ENCODE measurements at regions not wholly inside any gene's neighbourhood (a gene's known extent, or its start where the extent isn't known, plus 50 kb on each side); places are given as distances from the start of the nearest gene placed in this dataset.
A peak's percentile ranks its signal among the peaks of the same experiment; 100 is the strongest.

- no peak overlapping the region for H3K4me3 ChIP-seq (ENCODE audit: insufficient read depth, low read depth, low read length)
- H3K4me2 ChIP-seq (ENCODE audit: low read length), result peak overlapping the region; percentile 76
- TF ChIP-seq, protein P1, sequence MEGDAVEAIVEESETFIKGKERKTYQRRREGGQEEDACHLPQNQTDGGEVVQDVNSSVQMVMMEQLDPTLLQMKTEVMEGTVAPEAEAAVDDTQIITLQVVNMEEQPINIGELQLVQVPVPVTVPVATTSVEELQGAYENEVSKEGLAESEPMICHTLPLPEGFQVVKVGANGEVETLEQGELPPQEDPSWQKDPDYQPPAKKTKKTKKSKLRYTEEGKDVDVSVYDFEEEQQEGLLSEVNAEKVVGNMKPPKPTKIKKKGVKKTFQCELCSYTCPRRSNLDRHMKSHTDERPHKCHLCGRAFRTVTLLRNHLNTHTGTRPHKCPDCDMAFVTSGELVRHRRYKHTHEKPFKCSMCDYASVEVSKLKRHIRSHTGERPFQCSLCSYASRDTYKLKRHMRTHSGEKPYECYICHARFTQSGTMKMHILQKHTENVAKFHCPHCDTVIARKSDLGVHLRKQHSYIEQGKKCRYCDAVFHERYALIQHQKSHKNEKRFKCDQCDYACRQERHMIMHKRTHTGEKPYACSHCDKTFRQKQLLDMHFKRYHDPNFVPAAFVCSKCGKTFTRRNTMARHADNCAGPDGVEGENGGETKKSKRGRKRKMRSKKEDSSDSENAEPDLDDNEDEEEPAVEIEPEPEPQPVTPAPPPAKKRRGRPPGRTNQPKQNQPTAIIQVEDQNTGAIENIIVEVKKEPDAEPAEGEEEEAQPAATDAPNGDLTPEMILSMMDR (IDR thresholded peaks at IDR 0.05; ENCODE audit: insufficient read depth, low read depth, low read length), result peak; percentile 77
- no peak for TF ChIP-seq EZH2 (IDR thresholded peaks at IDR 0.05; ENCODE audit: insufficient read depth, low read length)
- H3K9me3 ChIP-seq (ENCODE audit: insufficient read depth, low read depth, low read length), result no peaks in the 10 kb centered on the region
- peaks cover 20% of the 10 kb centered on the region for H3K4me1 Mint-ChIP-seq (ENCODE audit: low read depth, unreplicated experiment)
- H3K27ac ChIP-seq (ENCODE audit: low read depth, low read length), result no peak overlapping the region
- no peak overlapping the region for H3K4me3 Mint-ChIP-seq (ENCODE audit: unreplicated experiment)
- peak overlapping the region; percentile 35 for H3K27ac Mint-ChIP-seq (ENCODE audit: unreplicated experiment)
- peaks cover 10% of the 10 kb centered on the region for H3K4me1 ChIP-seq (ENCODE audit: insufficient read depth, low read length)
- H3K27me3 ChIP-seq (ENCODE audit: insufficient read depth, low read length), result no peaks in the 10 kb centered on the region
- H3K9ac ChIP-seq (ENCODE audit: low read length), result peak overlapping the region; percentile 21
- no peaks in the 10 kb centered on the region for H3K36me3 ChIP-seq (ENCODE audit: insufficient read depth, low read length)
- H4K20me1 ChIP-seq (ENCODE audit: insufficient read depth, low read length), result no peaks in the 10 kb centered on the region
- DNase-seq (ENCODE audit: low read depth), result peak; percentile 53
- H2AFZ ChIP-seq (ENCODE audit: low read depth, low read length), result no peak overlapping the region
- no peaks in the 10 kb centered on the region for H3K79me2 ChIP-seq (ENCODE audit: insufficient read depth, low read length)
- no peaks in the 10 kb centered on the region for H3K27me3 Mint-ChIP-seq (ENCODE audit: low read depth, unreplicated experiment)
- peaks cover 8% of the 10 kb centered on the region for H3K9me3 Mint-ChIP-seq (ENCODE audit: unreplicated experiment)
- FAIRE-seq, result no peak
- no peaks in the 10 kb centered on the region for H3K36me3 Mint-ChIP-seq (ENCODE audit: low read depth, unreplicated experiment)
These were observed 141.1 kb downstream of the RGS9 start for GRCh38 chr17:65278050-65278819.

DNA sequence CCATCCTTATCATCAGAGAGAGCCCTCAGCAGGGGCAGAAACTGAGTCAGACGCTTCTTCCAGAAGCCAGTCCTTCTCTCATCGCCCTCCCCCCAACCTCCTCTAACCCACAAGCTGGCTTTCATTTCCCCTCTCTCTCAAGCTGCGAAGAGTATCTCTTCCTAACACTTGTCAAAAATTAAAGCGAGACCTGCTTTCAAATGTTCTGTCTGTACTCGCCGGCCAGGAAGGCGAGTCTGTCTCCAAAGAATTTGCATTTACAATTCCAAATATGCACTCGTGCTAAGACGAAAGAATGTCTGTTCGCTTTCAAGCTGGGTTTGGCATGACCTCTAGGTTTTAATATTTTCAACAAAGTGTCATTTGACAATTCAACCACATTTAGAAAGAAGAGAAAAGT lies 140.4 kb downstream of the RGS9 start:
- Histone ChIP-seq H3K79me2 (ENCODE audit: insufficient read depth, low read length) (no peaks in the 10 kb centered on the region), H2AFZ (ENCODE audit: low read depth, low read length) (no peak overlapping the region), H3K27me3 (ENCODE audit: insufficient read depth, low read length) (no peaks in the 10 kb centered on the region), H3K4me2 (ENCODE audit: low read length) (peak overlapping the region; percentile 76), H3K36me3 (ENCODE audit: insufficient read depth, low read length) (no peaks in the 10 kb centered on the region), H3K4me1 (ENCODE audit: insufficient read depth, low read length) (peaks cover 10% of the 10 kb centered on the region), H3K9me3 (ENCODE audit: insufficient read depth, low read depth, low read length) (no peaks in the 10 kb centered on the region), H3K4me3 (ENCODE audit: insufficient read depth, low read depth, low read length) (no peak overlapping the region), H4K20me1 (ENCODE audit: insufficient read depth, low read length) (no peaks in the 10 kb centered on the region), H3K9ac (ENCODE audit: low read length) (peak overlapping the region; percentile 21), H3K27ac (ENCODE audit: low read depth, low read length) (no peak overlapping the region)
- DNase-seq (ENCODE audit: low read depth), result peak; percentile 46
- peaks cover 20% of the 10 kb centered on the region for H3K4me1 Mint-ChIP-seq (ENCODE audit: low read depth, unreplicated experiment)
- no peak overlapping the region for H3K27ac Mint-ChIP-seq (ENCODE audit: unreplicated experiment)
- peak; percentile 41 for FAIRE-seq
- no peak overlapping the region for H3K4me3 Mint-ChIP-seq (ENCODE audit: unreplicated experiment)
- peaks cover 3% of the 10 kb centered on the region for H3K9me3 Mint-ChIP-seq (ENCODE audit: unreplicated experiment)
- TF ChIP-seq EZH2 (IDR thresholded peaks at IDR 0.05; ENCODE audit: insufficient read depth, low read length), result no peak
- TF ChIP-seq, protein P1 (IDR thresholded peaks at IDR 0.05; ENCODE audit: insufficient read depth, low read depth, low read length), result no peak
- no peaks in the 10 kb centered on the region for H3K27me3 Mint-ChIP-seq (ENCODE audit: low read depth, unreplicated experiment)
- no peaks in the 10 kb centered on the region for H3K36me3 Mint-ChIP-seq (ENCODE audit: low read depth, unreplicated experiment)

Data from astrocyte (in vitro differentiated cells and primary cell).